K562 (cell line): ENCODE measurements at regions not wholly inside any gene's neighbourhood (a gene's known extent, or its start where the extent isn't known, plus 50 kb on each side); places are given as distances from the start of the nearest gene placed in this dataset.

ENCODE experiments used
- ATAC-seq: fragments of 200-7000 bp; cut with Tn5 transposase; 3 replicates; pipeline ENCODE4 v1.9.1; 2020; ENCODE audit warnings: moderate library complexity
- BruUV-seq: library from RNA; stranded (reverse); fragments of 400-500 nt; replicated peaks from 2 replicates; lab custom pipeline; 2021; lab: Mats Ljungman, UMichigan
- CTCF ChIA-PET: fragments of 300-600 bp; formaldehyde crosslinking; extraction: SDS; loops from one replicate; lab custom pipeline; 2021; ENCODE audit warnings: low intra/inter-chr PET ratio; lab: Yijun Ruan, JAX
- POLR2A ChIA-PET: fragments of 300-600, 350-650 bp; sonication (Branson Sonifier 250); formaldehyde crosslinking; extraction: SDS; loops from one replicate; lab custom pipeline; 2021; ENCODE audit warnings: antibody characterized with exemption, inconsistent platforms; lab: Yijun Ruan, JAX
- DNase-seq, 4 experiments: peaks; one replicate each; pipeline versions ENCODE4 v3.0.0 to v3.0.0-alpha.2; 2011 to 2018; ENCODE audit warnings: low spot score in 3 of 4, mixed read lengths in 3 of 4; ENCODE audit errors: extremely low read depth in 1 of 4
- FAIRE-seq: peaks from 2 replicates; lab custom pipeline; 2011; peaks lifted over from hg19 to GRCh38; lab: Jason Lieb, UNC
- H2AFZ ChIP-seq: 2 replicates; pipeline ENCODE4 v1.6.0; 2011; ENCODE audit warnings: low read depth, low read length, control low read depth, inconsistent platforms
- H3K27ac ChIP-seq: fragments of 200-600 bp; 3 replicates; pipeline ENCODE4 v1.8.0; 2011; ENCODE audit warnings: low read depth, mild to moderate bottlenecking, control low read depth, inconsistent platforms, low read length, moderate library complexity, mixed read lengths; ENCODE audit errors: extremely low read depth
- H3K27me3 ChIP-seq, 2 experiments: fragments of 300-600 bp in 1 of 2; 2 replicates in 1 of 2; 3 replicates in 1 of 2; pipeline versions ENCODE4 v1.6.0 to v1.8.0; 2011; ENCODE audit warnings: inconsistent platforms in 2 of 2, low read length in 2 of 2, mild to moderate bottlenecking in 1 of 2, mixed read lengths in 1 of 2, moderate library complexity in 1 of 2; ENCODE audit not compliant: control insufficient read depth in 2 of 2, insufficient read depth in 2 of 2
- H3K36me3 ChIP-seq: fragments of 300-600 bp; 3 replicates; pipeline ENCODE4 v1.8.0; 2011; ENCODE audit warnings: mild to moderate bottlenecking, low read length, inconsistent platforms; ENCODE audit not compliant: control insufficient read depth, insufficient read depth
- H3K4me1 ChIP-seq, 2 experiments: fragments of 200-600 bp in 1 of 2; replicated peaks in 1 of 2; 2 replicates in 1 of 2; 3 replicates in 1 of 2; pipeline versions ENCODE4 v1.5.1 to v1.8.0; 2011; ENCODE audit warnings: inconsistent platforms in 2 of 2, low read length in 2 of 2, mild to moderate bottlenecking in 1 of 2, mixed read lengths in 1 of 2, moderate library complexity in 1 of 2; ENCODE audit not compliant: control insufficient read depth in 2 of 2, insufficient read depth in 2 of 2
- H3K4me2 ChIP-seq: 2 replicates; pipeline ENCODE4 v1.6.1; 2011; ENCODE audit warnings: low read length, control low read depth, inconsistent platforms, mixed read lengths; ENCODE audit not compliant: insufficient read depth
- H3K4me3 ChIP-seq: fragments of 200-600 bp; sonication (generic), shearing (Covaris generic); 2 replicates; pipeline ENCODE4 v1.5.1; 2016; ENCODE audit warnings: control low read depth, inconsistent platforms
- H3K79me2 ChIP-seq: fragments of 200-600 bp; 3 replicates; pipeline ENCODE4 v1.8.0; 2011; ENCODE audit warnings: low read length, inconsistent platforms; ENCODE audit not compliant: control insufficient read depth, insufficient read depth
- H3K9ac ChIP-seq, 2 experiments: 2 replicates each; pipeline versions ENCODE4 v1.6.0 to v1.6.1; 2011; ENCODE audit warnings: low read depth in 2 of 2, low read length in 2 of 2, control low read depth in 1 of 2, inconsistent platforms in 1 of 2, mild to moderate bottlenecking in 1 of 2, mixed read lengths in 1 of 2; ENCODE audit not compliant: insufficient read depth in 1 of 2
- H3K9me1 ChIP-seq: one replicate; pipeline ENCODE4 v1.6.0; 2011; ENCODE audit warnings: inconsistent platforms, mild to moderate bottlenecking, low read length, moderate library complexity; ENCODE audit not compliant: control insufficient read depth, insufficient read depth
- H3K9me3 ChIP-seq: replicated peaks from 2 replicates; pipeline ENCODE4 v1.5.1; 2011; ENCODE audit warnings: low read depth, low read length, inconsistent platforms; ENCODE audit not compliant: control insufficient read depth, insufficient read depth
- H4K20me1 ChIP-seq: replicated peaks from 2 replicates; pipeline ENCODE4 v1.6.1; 2011; ENCODE audit warnings: low read length, inconsistent platforms, mixed read lengths; ENCODE audit not compliant: control insufficient read depth, insufficient read depth
- PREB ChIP-seq: sonication (generic); formaldehyde crosslinking; IDR thresholded peaks from 2 replicates; pipeline ENCODE4 v1.8.1; 2023; ENCODE audit warnings: mild to moderate bottlenecking, missing genetic modification reagents
- RB1 ChIP-seq: fragments of 450-650 bp; IDR thresholded peaks from 2 replicates; pipeline ENCODE4 v1.6.1; 2017; ENCODE audit warnings: low read depth, mild to moderate bottlenecking
- SMAD1 ChIP-seq: fragments of 150-350 bp; IDR thresholded peaks from 2 replicates; pipeline ENCODE4 v1.6.1; 2014; ENCODE audit warnings: low read length, low read depth; ENCODE audit not compliant: partially characterized antibody
- STAT5A ChIP-seq: IDR thresholded peaks from 2 replicates; pipeline ENCODE4 v1.6.1; 2012; ENCODE audit warnings: low read length, inconsistent platforms, borderline replicate concordance
- ZBTB40 ChIP-seq, 2 experiments: fragments of 450-650 bp in 1 of 2; sonication (generic) in 1 of 2; formaldehyde crosslinking in 1 of 2; IDR thresholded peaks; 2 replicates each; pipeline versions ENCODE4 v1.7.1 to v1.9.0; 2016 to 2022; ENCODE audit warnings: inconsistent platforms in 1 of 2, mild to moderate bottlenecking in 1 of 2, missing genetic modification reagents in 1 of 2
- ZNF609 ChIP-seq: sonication (generic); formaldehyde crosslinking; IDR thresholded peaks from 2 replicates; pipeline ENCODE4 v1.8.1; 2023; ENCODE audit warnings: missing genetic modification reagents, mild to moderate bottlenecking, borderline replicate concordance
- ZNF75A ChIP-seq: fragments of 450-650 bp; formaldehyde crosslinking; IDR thresholded peaks from 2 replicates; pipeline ENCODE4 v1.4.0; 2020; ENCODE audit warnings: mild to moderate bottlenecking
- WGBS: fragments of 100-300 bp; shearing (Covaris generic); methylation state at CpG from one replicate; pipeline ENCODE4 v1.1.6; 2016; ENCODE audit warnings: low coverage, mixed read lengths; ENCODE audit not compliant: insufficient coverage; ENCODE audit errors: missing lambda C conversion rate; 5-methylcytosine and 5-hydroxymethylcytosine counted together
- in situ Hi-C: fragments of 300-500 bp; cut with MboI; formaldehyde crosslinking; loops from 4 replicates; pipeline ENCODE4 v1.15.0; 2018; ENCODE audit warnings: inconsistent platforms, mixed read lengths
- intact Hi-C: fragments of 100-400 bp; cut with micrococcal nuclease; formaldehyde crosslinking; loops from 2 replicates; pipeline ENCODE4 v1.14.2; 2022

- ATAC-seq: peak; percentile 81
- H3K4me1 ChIP-seq: peaks cover 0 to 3% of the 10 kb centered on the region in 2 experiments; a peak in 1 of 5 replicates
- H4K20me1 ChIP-seq: no peaks in the 10 kb centered on the region
- H3K27ac ChIP-seq: no peak overlapping the region
- WGBS: 37% methylated on average over 5 of the region's 5 CpGs
- no peak overlapping the region for H3K9ac ChIP-seq
- H3K9me3 ChIP-seq: no peaks in the 10 kb centered on the region
- H3K4me2 ChIP-seq: no peak overlapping the region
- H3K27me3 ChIP-seq: no peaks in the 10 kb centered on the region
- no peak for DNase-seq
- H3K4me3 ChIP-seq: no peak overlapping the region
- ChIA-PET CTCF (no interaction called here), POLR2A (interaction anchor here (1.1 kb wide), 1 partner anchor 111 kb away, joined by 3 read pairs; no protein-coding TSS in a partner anchor)
- in situ Hi-C loops: no loop called here
- H3K36me3 ChIP-seq: no peaks in the 10 kb centered on the region
- FAIRE-seq: no peak
- H2AFZ ChIP-seq: peak overlapping the region; percentile 24; the same call in 1 of the 2 replicates
- no peaks in the 10 kb centered on the region for H3K9me1 ChIP-seq
- intact Hi-C loops: no loop called here
- BruUV-seq: no TSS peak
- H3K79me2 ChIP-seq: no peaks in the 10 kb centered on the region
- TF ChIP-seq ZNF609 (CRISPR knock-in tag): no peak
- TF ChIP-seq ZNF75A (CRISPR knock-in tag): no peak
- peak; percentile 85 for TF ChIP-seq ZBTB40 (IDR thresholded peaks at IDR 0.05)
- TF ChIP-seq ZBTB40 (CRISPR knock-in tag; IDR thresholded peaks at IDR 0.05): no peak
- no peak for TF ChIP-seq SMAD1
- TF ChIP-seq PREB (CRISPR knock-in tag): no peak
- TF ChIP-seq STAT5A: no peak
- TF ChIP-seq RB1: no peak
Measured at GRCh38 chr4:110265001-110265400, 66.6 kb upstream of the ELOVL6 start.
